MM.1S (cell line): ENCODE measurements at regions not wholly inside any gene's neighbourhood (a gene's known extent, or its start where the extent isn't known, plus 50 kb on each side); places are given as distances from the start of the nearest gene placed in this dataset.

Source experiments
- DNase-seq: peaks from one replicate; pipeline ENCODE4 v3.0.0-alpha.2; 2015
- H2AFZ ChIP-seq: fragments of 300-600 bp; sonication (generic); 2 replicates; pipeline ENCODE4 v1.6.0; 2016; ENCODE audit warnings: antibody characterized with exemption, low read length
- H3F3A ChIP-seq: fragments of 300-600 bp; sonication (generic); 2 replicates; pipeline ENCODE4 v1.6.1; 2016; ENCODE audit warnings: mild to moderate bottlenecking, antibody characterized with exemption, low read length, moderate library complexity, mixed read lengths; ENCODE audit not compliant: insufficient read depth
- H3K27ac ChIP-seq: fragments of 300-600 bp; sonication (generic); 2 replicates; pipeline ENCODE4 v1.5.1; 2016; ENCODE audit warnings: mild to moderate bottlenecking, low read length
- H3K27me3 ChIP-seq: fragments of 300-600 bp; sonication (generic); replicated peaks from 2 replicates; pipeline ENCODE4 v1.6.0; 2016; ENCODE audit warnings: low read length; ENCODE audit not compliant: insufficient read depth
- H3K36me3 ChIP-seq: fragments of 300-600 bp; sonication (generic); replicated peaks from 2 replicates; pipeline ENCODE4 v1.6.1; 2016; ENCODE audit warnings: mild to moderate bottlenecking, low read length, mixed read lengths; ENCODE audit not compliant: insufficient read depth
- H3K4me1 ChIP-seq: fragments of 300-600 bp; sonication (generic); 2 replicates; pipeline ENCODE4 v1.6.1; 2016; ENCODE audit warnings: low read length, mixed read lengths
- H3K4me2 ChIP-seq: fragments of 300-600 bp; sonication (generic); 2 replicates; pipeline ENCODE4 v1.6.0; 2016; ENCODE audit warnings: low read depth, low read length
- H3K4me3 ChIP-seq: fragments of 300-600 bp; sonication (generic); 2 replicates; pipeline ENCODE4 v1.5.1; 2016; ENCODE audit warnings: low read length, mixed read lengths
- H3K79me2 ChIP-seq: fragments of 300-600 bp; sonication (generic); 2 replicates; pipeline ENCODE4 v1.6.1; 2016; ENCODE audit warnings: mixed run types, low read length, mixed read lengths
- H3K9ac ChIP-seq: fragments of 300-600 bp; sonication (generic); 2 replicates; pipeline ENCODE4 v1.6.1; 2016; ENCODE audit warnings: low read length, mixed read lengths
- H3K9me2 ChIP-seq: fragments of 300-600 bp; sonication (generic); replicated peaks from 2 replicates; pipeline ENCODE4 v1.6.1; 2016; ENCODE audit warnings: mild to moderate bottlenecking, low read length, mixed read lengths; ENCODE audit not compliant: insufficient read depth
- H3K9me3 ChIP-seq: fragments of 300-600 bp; sonication (generic); replicated peaks from 2 replicates; pipeline ENCODE4 v1.6.1; 2016; ENCODE audit warnings: mild to moderate bottlenecking, low read length, mixed read lengths; ENCODE audit not compliant: insufficient read depth
- H4K20me1 ChIP-seq: fragments of 300-600 bp; sonication (generic); 2 replicates; pipeline ENCODE4 v1.6.1; 2016; ENCODE audit warnings: mild to moderate bottlenecking, low read length, moderate library complexity, mixed read lengths; ENCODE audit not compliant: insufficient read depth
- CTCF ChIP-seq: fragments of 300-600 bp; sonication (generic); IDR thresholded peaks from 2 replicates; pipeline ENCODE4 v1.5.1; 2016; ENCODE audit warnings: antibody characterized with exemption, low read length, mixed read lengths
- EZH2 ChIP-seq: fragments of 300-600 bp; sonication (generic); optimal IDR thresholded peaks from 2 replicates; pipeline ENCODE3; 2017; ENCODE audit warnings: low read depth, mild to moderate bottlenecking, antibody characterized with exemption, low read length, mixed read lengths
- EZH2phosphoT487 ChIP-seq: fragments of 300-600 bp; sonication (generic); IDR thresholded peaks from 2 replicates; pipeline ENCODE4 v1.6.1; 2018; ENCODE audit warnings: antibody characterized with exemption, low read length

- H3K79me2 ChIP-seq: no peaks in the 10 kb centered on the region
- H3K36me3 ChIP-seq: no peaks in the 10 kb centered on the region
Observed at GRCh38 chr13:80850771-80851170, 509.8 kb upstream of the SPRY2 start.

GRCh38 chr13:80844164-80844563, 503.2 kb upstream of the SPRY2 start:
- no peak for DNase-seq
- TF ChIP-seq EZH2: no peak
- no peak for TF ChIP-seq EZH2phosphoT487
- no peak for TF ChIP-seq CTCF
- no peaks in the 10 kb centered on the region for H3K4me1 ChIP-seq

More at GRCh38 chr13:80850771-80851170, 509.8 kb upstream of the SPRY2 start:
- Histone ChIP-seq H3K4me1 (no peaks in the 10 kb centered on the region), H4K20me1 (no peaks in the 10 kb centered on the region), H3K9me3 (no peaks in the 10 kb centered on the region), H2AFZ (no peak overlapping the region), H3K4me2 (no peak overlapping the region), H3K4me3 (no peak overlapping the region), H3K9me2 (no peaks in the 10 kb centered on the region), H3K9ac (no peak overlapping the region), H3K27ac (no peak overlapping the region), H3K27me3 (no peaks in the 10 kb centered on the region), H3F3A (no peaks in the 10 kb centered on the region)
- no peak for DNase-seq
- no peak for TF ChIP-seq EZH2
- no peak for TF ChIP-seq CTCF
- no peak for TF ChIP-seq EZH2phosphoT487

GRCh38 chr13:80841414-80841813, 500.5 kb upstream of the SPRY2 start:
- no peak overlapping the region for H3K4me2 ChIP-seq
- DNase-seq: no peak

More at GRCh38 chr13:80844164-80844563, 503.2 kb upstream of the SPRY2 start:
- Histone ChIP-seq H3K9ac (no peak overlapping the region), H3K4me3 (no peak overlapping the region), H3K79me2 (no peaks in the 10 kb centered on the region), H3K4me2 (no peak overlapping the region), H2AFZ (no peak overlapping the region), H4K20me1 (no peaks in the 10 kb centered on the region), H3K36me3 (no peaks in the 10 kb centered on the region), H3K9me3 (no peaks in the 10 kb centered on the region), H3K27ac (no peak overlapping the region), H3F3A (no peaks in the 10 kb centered on the region), H3K27me3 (no peaks in the 10 kb centered on the region), H3K9me2 (no peaks in the 10 kb centered on the region)

More at GRCh38 chr13:80841414-80841813, 500.5 kb upstream of the SPRY2 start:
- no peaks in the 10 kb centered on the region for H3K9me2 ChIP-seq
- no peak overlapping the region for H3K4me3 ChIP-seq
- no peaks in the 10 kb centered on the region for H3K9me3 ChIP-seq
- H2AFZ ChIP-seq: no peak overlapping the region
- no peaks in the 10 kb centered on the region for H4K20me1 ChIP-seq
- TF ChIP-seq CTCF: no peak
- TF ChIP-seq EZH2phosphoT487: no peak
- no peak for TF ChIP-seq EZH2
- no peak overlapping the region for H3K27ac ChIP-seq
- H3F3A ChIP-seq: no peaks in the 10 kb centered on the region
- no peaks in the 10 kb centered on the region for H3K27me3 ChIP-seq
- no peaks in the 10 kb centered on the region for H3K79me2 ChIP-seq
- H3K36me3 ChIP-seq: no peaks in the 10 kb centered on the region
- no peak overlapping the region for H3K9ac ChIP-seq
- H3K4me1 ChIP-seq: no peaks in the 10 kb centered on the region
